ENCODE measurements at regions not wholly inside any gene's neighbourhood (a gene's known extent, or its start where the extent isn't known, plus 50 kb on each side); places are given as distances from the start of the nearest gene placed in this dataset.

DNA sequence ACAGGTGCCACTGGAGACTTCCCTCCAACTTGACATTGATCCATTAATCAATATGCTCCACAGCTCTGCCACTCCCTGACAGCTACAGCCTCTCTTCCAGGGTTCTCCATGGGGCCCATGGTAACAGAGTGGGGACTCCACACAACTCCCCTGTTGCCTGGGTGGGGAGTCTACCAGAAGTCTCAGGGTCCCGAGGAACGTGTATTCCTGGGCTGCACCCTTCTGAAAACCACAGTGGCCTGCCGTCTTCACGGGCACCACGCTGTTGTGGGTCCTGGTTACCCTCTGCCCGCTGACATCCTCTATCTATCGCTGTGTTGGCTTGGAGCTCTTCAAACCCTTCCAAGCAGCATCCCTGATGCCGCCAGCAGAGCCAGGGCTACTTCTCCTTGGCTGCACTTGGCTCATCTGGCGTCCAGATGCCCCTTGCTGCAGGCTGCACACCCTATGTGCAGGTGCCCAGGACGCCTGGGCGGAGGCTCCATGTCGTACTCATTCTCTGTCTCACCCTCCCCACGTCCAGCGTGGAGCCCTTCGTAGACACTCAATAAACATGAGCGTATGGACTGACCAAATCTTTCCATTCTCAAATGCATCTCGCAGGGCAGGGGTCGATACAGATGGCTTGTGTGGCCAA lies 1341.8 kb downstream of the TBC1D22A start:
- ATAC-seq (no peak), DNase-seq (no peak)
- WGBS, 4 donors = 82 to 84% (median 83%) methylated on average over 18 of the region's 18 CpGs
- peaks cover 0 to 33% (median 8%) of the 10 kb centered on the region in 9 donors for H3K27me3 ChIP-seq
- no peak for TF ChIP-seq POLR2A (IDR thresholded peaks at IDR 0.05)
- TF ChIP-seq, protein P1, sequence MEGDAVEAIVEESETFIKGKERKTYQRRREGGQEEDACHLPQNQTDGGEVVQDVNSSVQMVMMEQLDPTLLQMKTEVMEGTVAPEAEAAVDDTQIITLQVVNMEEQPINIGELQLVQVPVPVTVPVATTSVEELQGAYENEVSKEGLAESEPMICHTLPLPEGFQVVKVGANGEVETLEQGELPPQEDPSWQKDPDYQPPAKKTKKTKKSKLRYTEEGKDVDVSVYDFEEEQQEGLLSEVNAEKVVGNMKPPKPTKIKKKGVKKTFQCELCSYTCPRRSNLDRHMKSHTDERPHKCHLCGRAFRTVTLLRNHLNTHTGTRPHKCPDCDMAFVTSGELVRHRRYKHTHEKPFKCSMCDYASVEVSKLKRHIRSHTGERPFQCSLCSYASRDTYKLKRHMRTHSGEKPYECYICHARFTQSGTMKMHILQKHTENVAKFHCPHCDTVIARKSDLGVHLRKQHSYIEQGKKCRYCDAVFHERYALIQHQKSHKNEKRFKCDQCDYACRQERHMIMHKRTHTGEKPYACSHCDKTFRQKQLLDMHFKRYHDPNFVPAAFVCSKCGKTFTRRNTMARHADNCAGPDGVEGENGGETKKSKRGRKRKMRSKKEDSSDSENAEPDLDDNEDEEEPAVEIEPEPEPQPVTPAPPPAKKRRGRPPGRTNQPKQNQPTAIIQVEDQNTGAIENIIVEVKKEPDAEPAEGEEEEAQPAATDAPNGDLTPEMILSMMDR (IDR thresholded peaks at IDR 0.05) = no peak
- no peak overlapping the region for H3K4me3 ChIP-seq
- no peaks in the 10 kb centered on the region for H3K36me3 ChIP-seq
- H3K9me3 ChIP-seq = peaks cover 0 to 11% (median 6%) of the 10 kb centered on the region in 12 donors
- no peak overlapping the region for H3K27ac ChIP-seq
- no peaks in the 10 kb centered on the region for H3K4me1 ChIP-seq
- intact Hi-C loops (cut with DNase I) = loop anchor here in 1 of 10 donors (10.0 kb wide), 1 partner anchor 61 kb away; no protein-coding TSS in a partner anchor

DNA sequence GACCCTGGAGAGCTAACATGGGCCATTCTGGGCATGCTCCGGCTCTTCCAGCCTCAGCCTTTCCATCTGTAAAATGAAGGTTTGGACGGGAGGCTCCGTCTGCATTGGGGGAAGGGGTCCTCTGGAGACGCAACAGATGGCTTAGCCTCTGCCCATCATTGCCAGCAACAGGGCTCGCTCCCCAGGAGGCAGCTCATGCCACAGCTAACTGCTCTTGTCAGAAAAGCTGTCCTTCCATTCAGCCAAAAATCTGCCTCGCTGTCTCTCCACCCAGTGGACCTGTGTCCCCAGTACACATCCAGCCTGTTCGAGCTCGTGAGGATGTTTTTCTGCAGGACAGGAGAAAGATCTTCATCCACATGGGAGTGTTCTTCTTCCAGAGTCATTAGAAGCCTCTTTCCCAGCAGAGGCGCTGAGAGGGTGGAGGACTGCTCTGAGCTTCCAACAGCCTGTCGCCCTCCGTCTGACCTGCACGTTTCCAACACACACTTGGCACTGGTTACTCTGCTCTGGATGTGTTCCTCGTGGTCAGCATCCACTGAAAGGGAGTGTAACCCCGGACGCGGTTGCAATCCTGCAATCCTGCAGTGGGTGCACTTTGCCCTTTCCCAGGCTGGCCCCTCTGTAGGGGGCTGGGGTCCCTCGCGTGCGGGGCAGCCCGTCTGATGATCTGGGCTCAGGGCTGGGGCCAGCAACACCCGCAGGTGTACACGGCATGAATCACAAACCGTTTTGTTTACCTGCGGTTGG lies 1340.9 kb downstream of the TBC1D22A start:
- Histone ChIP-seq H3K4me1 (no peaks in the 10 kb centered on the region), H3K27ac (no peak overlapping the region), H3K9me3 (peaks cover 0 to 2% (median 0%) of the 10 kb centered on the region in 12 donors), H3K36me3 (no peaks in the 10 kb centered on the region), H3K4me3 (no peak overlapping the region), H3K27me3 (peaks cover 0 to 33% (median 8%) of the 10 kb centered on the region in 9 donors)
- no peak for DNase-seq
- 48 to 62% (median 60%) methylated on average over 23 to 24 of the region's 24 CpGs for WGBS, 4 donors
- ATAC-seq = no peak
- TF ChIP-seq POLR2A (IDR thresholded peaks at IDR 0.05) = no peak
- TF ChIP-seq, protein P1 (IDR thresholded peaks at IDR 0.05) = no peak
- intact Hi-C loops (cut with DNase I) = loop anchor here in 1 of 10 donors (10.0 kb wide), 1 partner anchor 62 kb away; no protein-coding TSS in a partner anchor

DNA sequence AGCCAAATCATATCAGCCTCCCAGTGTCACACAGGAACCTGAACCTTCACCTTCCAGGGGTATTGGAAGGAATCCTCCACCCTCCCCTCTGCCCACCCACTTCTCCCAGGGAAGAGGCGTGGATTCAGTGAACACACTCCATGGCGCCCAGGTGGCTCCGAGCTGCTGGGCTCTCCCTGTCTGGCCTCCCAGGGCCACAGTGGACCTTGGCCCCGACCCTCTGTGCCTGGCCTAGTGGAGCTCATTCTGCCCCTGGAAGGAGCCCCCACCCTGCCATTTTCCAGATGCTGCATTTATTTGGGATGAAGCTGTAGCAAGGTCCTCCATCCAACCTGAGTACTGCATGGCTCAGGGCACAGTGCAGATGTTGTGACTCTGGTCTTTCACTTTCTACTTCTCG lies 1340.1 kb downstream of the TBC1D22A start:
- intact Hi-C loops (cut with DNase I) = loop anchor here in 1 of 10 donors (10.0 kb wide), 1 partner anchor 62 kb away; no protein-coding TSS in a partner anchor
- Histone ChIP-seq H3K36me3 (no peaks in the 10 kb centered on the region), H3K9me3 (no peaks in the 10 kb centered on the region), H3K4me3 (no peak overlapping the region), H3K4me1 (no peaks in the 10 kb centered on the region), H3K27me3 (peaks cover 0 to 37% (median 8%) of the 10 kb centered on the region in 9 donors), H3K27ac (no peak overlapping the region)
- ATAC-seq (no peak), DNase-seq (no peak)
- WGBS, 4 donors = 76 to 86% (median 81%) methylated on average over 4 to 5 of the region's 5 CpGs
- TF ChIP-seq, protein P1 (IDR thresholded peaks at IDR 0.05) = no peak
- no peak for TF ChIP-seq POLR2A (IDR thresholded peaks at IDR 0.05)

DNA sequence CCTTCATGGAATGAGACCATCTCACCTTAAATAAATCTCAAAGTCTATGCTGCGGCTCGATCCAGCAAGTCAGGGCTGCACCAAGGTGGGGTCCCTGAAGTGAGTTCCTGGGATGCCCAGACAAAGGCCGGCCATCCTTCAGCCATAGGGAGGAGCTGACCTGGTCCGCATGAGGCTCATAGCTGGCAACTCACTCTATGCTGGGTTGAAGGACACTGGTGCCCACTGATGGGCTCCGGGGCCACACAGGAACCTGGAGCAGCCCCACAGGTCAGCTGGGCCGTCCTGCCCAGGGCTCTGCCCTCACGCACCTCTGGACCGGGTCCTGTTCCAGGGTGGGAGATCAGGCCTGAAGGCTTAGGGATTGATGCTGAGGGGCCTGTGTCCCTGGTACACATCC lies 1339.3 kb downstream of the TBC1D22A start:
- DNase-seq (no peak), ATAC-seq (no peak)
- TF ChIP-seq, protein P1 (IDR thresholded peaks at IDR 0.05) = no peak
- TF ChIP-seq POLR2A (IDR thresholded peaks at IDR 0.05) = no peak
- intact Hi-C loops (cut with DNase I) = loop anchor here in 1 of 10 donors (10.0 kb wide), 1 partner anchor 63 kb away; no protein-coding TSS in a partner anchor
- Histone ChIP-seq H3K4me3 (no peak overlapping the region), H3K36me3 (no peaks in the 10 kb centered on the region), H3K27me3 (peaks cover 0 to 39% (median 8%) of the 10 kb centered on the region in 9 donors), H3K9me3 (no peaks in the 10 kb centered on the region), H3K27ac (no peak overlapping the region), H3K4me1 (no peaks in the 10 kb centered on the region)
- WGBS, 4 donors = 92 to 100% (median 94%) methylated on average over 3 to 8 of the region's 8 CpGs

All from heart left ventricle (tissue), 16 donors.